H9 (cell line): ENCODE measurements at regions not wholly inside any gene's neighbourhood (a gene's known extent, or its start where the extent isn't known, plus 50 kb on each side); places are given as distances from the start of the nearest gene placed in this dataset.

Experiments
- DNase-seq: peaks from one replicate; pipeline ENCODE4 v3.0.0-alpha.2; 2017
- H2AFZ ChIP-seq: one replicate; pipeline ENCODE4 v1.6.1; 2013; ENCODE audit warnings: mild to moderate bottlenecking, low read length, control low read depth, moderate library complexity
- H2AK5ac ChIP-seq: 2 replicates; pipeline ENCODE4 v1.6.1; 2013; ENCODE audit warnings: low read length, control low read depth, mixed read lengths; ENCODE audit not compliant: insufficient read length
- H2BK120ac ChIP-seq: one replicate; pipeline ENCODE4 v1.6.1; 2013; ENCODE audit warnings: low read depth, mild to moderate bottlenecking, low read length, control low read depth, inconsistent platforms; ENCODE audit not compliant: poor library complexity, severe bottlenecking
- H2BK12ac ChIP-seq: 2 replicates; pipeline ENCODE4 v1.6.1; 2013; ENCODE audit warnings: low read length, control low read depth, mixed read lengths, low read depth; ENCODE audit not compliant: insufficient read length
- H2BK15ac ChIP-seq: 2 replicates; pipeline ENCODE4 v1.6.1; 2013; ENCODE audit warnings: low read depth, low read length, control low read depth
- H2BK20ac ChIP-seq: one replicate; pipeline ENCODE4 v1.6.1; 2013; ENCODE audit warnings: low read depth, mild to moderate bottlenecking, low read length, control low read depth, inconsistent platforms; ENCODE audit not compliant: poor library complexity, severe bottlenecking
- H2BK5ac ChIP-seq: 2 replicates; pipeline ENCODE4 v1.6.1; 2013; ENCODE audit warnings: low read length, control low read depth, mixed read lengths; ENCODE audit not compliant: insufficient read length
- H3K14ac ChIP-seq: 2 replicates; pipeline ENCODE4 v1.6.1; 2013; ENCODE audit warnings: low read length, control low read depth; ENCODE audit not compliant: insufficient read depth
- H3K18ac ChIP-seq: 2 replicates; pipeline ENCODE4 v1.6.1; 2013; ENCODE audit warnings: low read depth, mild to moderate bottlenecking, mixed read lengths, low read length, control low read depth; ENCODE audit not compliant: insufficient read length
- H3K23ac ChIP-seq: 2 replicates; pipeline ENCODE4 v1.6.1; 2013; ENCODE audit warnings: low read length, control low read depth, mixed read lengths, low read depth; ENCODE audit not compliant: insufficient read length
- H3K23me2 ChIP-seq: 2 replicates; pipeline ENCODE4 v1.6.1; 2013; ENCODE audit warnings: low read depth, mild to moderate bottlenecking, mixed read lengths, low read length, control low read depth; ENCODE audit not compliant: insufficient read length, poor library complexity, severe bottlenecking
- H3K27ac ChIP-seq: 2 replicates; pipeline ENCODE4 v1.5.1; 2013; ENCODE audit warnings: low read length, control low read depth, mixed read lengths, low read depth; ENCODE audit not compliant: insufficient read length
- H3K27me3 ChIP-seq: 2 replicates; pipeline ENCODE4 v1.6.1; 2013; ENCODE audit warnings: low read length, control low read depth, inconsistent platforms; ENCODE audit not compliant: insufficient read depth
- H3K4ac ChIP-seq: 2 replicates; pipeline ENCODE4 v1.6.1; 2013; ENCODE audit warnings: low read depth, mild to moderate bottlenecking, control low read depth, inconsistent platforms, low read length, moderate library complexity
- H3K4me1 ChIP-seq: 2 replicates; pipeline ENCODE4 v1.6.1; 2013; ENCODE audit warnings: low read length, control low read depth, inconsistent platforms; ENCODE audit not compliant: insufficient read depth
- H3K4me2 ChIP-seq: 2 replicates; pipeline ENCODE4 v1.6.1; 2013; ENCODE audit warnings: low read length, control low read depth, mixed read lengths; ENCODE audit not compliant: insufficient read length, insufficient read depth
- H3K56ac ChIP-seq: 2 replicates; pipeline ENCODE4 v1.6.1; 2013; ENCODE audit warnings: low read depth, mild to moderate bottlenecking, mixed read lengths, low read length, control low read depth; ENCODE audit not compliant: insufficient read length
- H3K79me1 ChIP-seq: 2 replicates; pipeline ENCODE4 v1.6.1; 2013; ENCODE audit warnings: low read depth, mild to moderate bottlenecking, moderate library complexity, low read length, control low read depth, inconsistent platforms; ENCODE audit not compliant: insufficient read depth, poor library complexity, severe bottlenecking
- H3K79me2 ChIP-seq: 2 replicates; pipeline ENCODE4 v1.6.1; 2013; ENCODE audit warnings: low read length, control low read depth, inconsistent platforms; ENCODE audit not compliant: insufficient read depth
- H3K9ac ChIP-seq: 2 replicates; pipeline ENCODE4 v1.6.1; 2013; ENCODE audit warnings: low read length, control low read depth, mixed read lengths; ENCODE audit not compliant: insufficient read length; ENCODE audit errors: extremely low read depth
- H3K9me3 ChIP-seq: one replicate; pipeline ENCODE4 v1.6.1; 2013; ENCODE audit warnings: low read depth, low read length, inconsistent platforms; ENCODE audit not compliant: control insufficient read depth
- H3T11ph ChIP-seq: one replicate; pipeline ENCODE4 v1.6.1; 2013; ENCODE audit warnings: mild to moderate bottlenecking, low read length, control low read depth, inconsistent platforms
- H4K20me1 ChIP-seq: one replicate; pipeline ENCODE4 v1.6.1; 2013; ENCODE audit not compliant: control insufficient read depth, insufficient read length, insufficient read depth
- H4K5ac ChIP-seq: 2 replicates; pipeline ENCODE4 v1.6.1; 2013; ENCODE audit warnings: low read depth, mild to moderate bottlenecking, mixed read lengths, low read length, control low read depth; ENCODE audit not compliant: insufficient read length
- H4K8ac ChIP-seq: replicated peaks from 2 replicates; pipeline ENCODE4 v1.6.1; 2013; ENCODE audit warnings: low read length, control low read depth, mixed read lengths, low read depth; ENCODE audit not compliant: insufficient read length
- H4K91ac ChIP-seq: 2 replicates; pipeline ENCODE4 v1.6.1; 2013; ENCODE audit warnings: low read depth, mild to moderate bottlenecking, moderate library complexity, mixed read lengths, low read length, control low read depth; ENCODE audit not compliant: insufficient read length
- H3K27ac Mint-ChIP-seq, 3 experiments: 2 replicates in 2 of 3; 3 replicates in 1 of 3; pipeline ENCODE4 v1.8.0; 2020 to 2021; ENCODE audit warnings: mixed read lengths in 3 of 3, mild to moderate bottlenecking in 1 of 3, moderate library complexity in 1 of 3
- H3K27me3 Mint-ChIP-seq: 2 replicates; pipeline ENCODE4 v1.8.0; 2021; ENCODE audit warnings: low read depth, mild to moderate bottlenecking, moderate library complexity, mixed read lengths
- H3K36me3 Mint-ChIP-seq, 3 experiments: 2 replicates in 2 of 3; 3 replicates in 1 of 3; pipeline ENCODE4 v1.8.0; 2020 to 2021; ENCODE audit warnings: low read depth in 3 of 3, mixed read lengths in 3 of 3; ENCODE audit not compliant: insufficient read depth in 1 of 3
- H3K4me1 Mint-ChIP-seq, 2 experiments: 2 replicates each; pipeline ENCODE4 v1.8.0; 2020; ENCODE audit warnings: mixed read lengths in 2 of 2
- H3K4me3 Mint-ChIP-seq, 2 experiments: 2 replicates in 1 of 2; 3 replicates in 1 of 2; pipeline ENCODE4 v1.8.0; 2020 to 2021; ENCODE audit warnings: mild to moderate bottlenecking in 2 of 2, mixed read lengths in 2 of 2, moderate library complexity in 1 of 2
- H3K9me3 Mint-ChIP-seq, 2 experiments: 2 replicates in 1 of 2; 3 replicates in 1 of 2; pipeline ENCODE4 v1.8.0; 2020; ENCODE audit warnings: mild to moderate bottlenecking in 2 of 2, mixed read lengths in 2 of 2, moderate library complexity in 1 of 2
- CTCF ChIP-seq: fragments of 200-600 bp; sonication (generic); conservative IDR thresholded peaks from 3 replicates; pipeline ENCODE4 v1.8.0; 2021; ENCODE audit warnings: antibody characterized with exemption, mild to moderate bottlenecking
- WGBS: extraction: QIAGEN DNeasy Blood & Tissue Kit; methylation state at CpG from one replicate; pipeline ENCODE4 v1.1.7; 2013; ENCODE audit warnings: missing lambda C conversion rate, low lambda C conversion rate, mixed read lengths; ENCODE audit not compliant: insufficient read length; ENCODE audit errors: extremely low coverage; 5-methylcytosine and 5-hydroxymethylcytosine counted together

GRCh38 chr20:24116611-24117010, 128.0 kb upstream of the GGTLC1 start:
- Histone ChIP-seq H3K9me3 (no peaks in the 10 kb centered on the region), H4K5ac (no peak overlapping the region), H3K18ac (no peak overlapping the region), H3K79me2 (no peaks in the 10 kb centered on the region), H3K27ac (no peak overlapping the region), H2BK12ac (no peak overlapping the region), H3K4me1 (no peaks in the 10 kb centered on the region), H3K79me1 (no peaks in the 10 kb centered on the region), H4K8ac (no peak overlapping the region), H3K14ac (no peak overlapping the region), H2BK15ac (no peak overlapping the region), H3K9ac (no peak overlapping the region), H4K91ac (no peak overlapping the region), H2BK20ac (no peak overlapping the region), H2BK5ac (no peak overlapping the region), H3K4me2 (no peak overlapping the region), H3K4ac (no peak overlapping the region), H2AFZ (no peak overlapping the region), H3T11ph (no peak overlapping the region), H3K23ac (no peak overlapping the region), H3K23me2 (no peaks in the 10 kb centered on the region), H2BK120ac (no peak overlapping the region), H3K56ac (no peak overlapping the region), H3K27me3 (no peaks in the 10 kb centered on the region), H4K20me1 (no peaks in the 10 kb centered on the region), H2AK5ac (no peak overlapping the region)
- WGBS = no CpG with 5 or more reads among the region's 4 CpGs
- Mint-ChIP-seq H3K27ac (no peak overlapping the region), H3K9me3 (no peaks in the 10 kb centered on the region), H3K36me3 (no peaks in the 10 kb centered on the region; a peak in 1 of 7 replicates), H3K4me1 (peaks cover 5 to 6% of the 10 kb centered on the region in 2 experiments; a peak in 3 of 4 replicates), H3K4me3 (no peak overlapping the region), H3K27me3 (peaks cover 2% of the 10 kb centered on the region)
- no peak for TF ChIP-seq CTCF
- DNase-seq = no peak
